Natural killer cell treated with Interleukin-12 subunit alpha and Interleukin-12 subunit beta and Interleukin-15 and Interleukin-18, amount 100 ng/mL, for 72 hours (primary cell): ENCODE measurements at regions not wholly inside any gene's neighbourhood (a gene's known extent, or its start where the extent isn't known, plus 50 kb on each side); places are given as distances from the start of the nearest gene placed in this dataset.

ENCODE experiments used
- ATAC-seq, 2 donors: fragments of 150-1000 bp; cut with Tn5 transposase in 1 of 2; sonication (Bioruptor Pico), chemical (Tn5 transposase) in 1 of 2; 2 replicates each; pipeline ENCODE4 v1.10.0; 2021
- DNase-seq: peaks from one replicate; pipeline ENCODE4 v3.0.0; 2022; ENCODE audit warnings: low spot score
- H3K27ac Mint-ChIP-seq, 2 donors: 1 replicate in 1 of 2; 2 replicates in 1 of 2; pipeline ENCODE4 v1.8.0; 2022; ENCODE audit warnings: mixed read lengths in 2 of 2, mild to moderate bottlenecking in 1 of 2, moderate library complexity in 1 of 2
- H3K27me3 Mint-ChIP-seq, 2 donors: 1 replicate in 1 of 2; 2 replicates in 1 of 2; pipeline ENCODE4 v1.8.0; 2022; ENCODE audit warnings: mixed read lengths in 2 of 2
- H3K36me3 Mint-ChIP-seq: one replicate; pipeline ENCODE4 v1.8.0; 2022; ENCODE audit warnings: mixed read lengths
- H3K4me1 Mint-ChIP-seq, 2 donors: 1 replicate in 1 of 2; 2 replicates in 1 of 2; pipeline ENCODE4 v1.8.0; 2022; ENCODE audit warnings: low read depth in 2 of 2, mixed read lengths in 2 of 2, mild to moderate bottlenecking in 1 of 2
- H3K4me3 Mint-ChIP-seq: one replicate; pipeline ENCODE4 v1.8.0; 2022; ENCODE audit warnings: mixed read lengths
- H3K9me3 Mint-ChIP-seq: 2 replicates; pipeline ENCODE4 v1.8.0; 2022; ENCODE audit warnings: mixed read lengths

DNA sequence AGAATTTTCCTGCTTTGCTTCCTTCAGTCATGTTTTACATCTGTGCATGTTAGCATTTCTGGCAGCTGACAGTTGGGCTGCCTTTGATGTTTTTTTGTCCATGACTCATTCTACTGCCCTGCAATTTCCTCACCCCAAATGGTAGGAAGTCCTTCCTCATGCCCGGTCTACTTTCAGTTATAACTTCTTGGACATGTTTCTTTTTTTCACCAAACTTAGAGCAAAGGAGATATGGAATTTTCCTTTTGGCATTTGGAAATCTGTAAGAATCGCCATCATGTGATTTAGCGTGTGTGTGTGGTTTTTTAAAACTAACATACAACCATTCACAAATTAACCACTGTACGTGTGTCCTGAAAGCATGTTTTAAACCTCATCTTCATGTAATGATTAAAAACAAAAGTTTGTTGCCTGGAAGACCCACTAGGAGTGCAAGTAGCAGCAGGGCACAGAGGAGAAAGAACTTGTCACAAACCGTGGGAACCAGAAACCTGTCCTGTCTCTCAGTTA is 430.7 kb upstream of the CFAP20DC start:
- Mint-ChIP-seq H3K27me3 (peaks cover 0 to 7% of the 10 kb centered on the region in 2 donors), H3K27ac (peak overlapping the region; percentile 42 to 76), H3K4me1 (peaks cover 9 to 16% of the 10 kb centered on the region in 2 donors), H3K9me3 (no peaks in the 10 kb centered on the region), H3K36me3 (no peaks in the 10 kb centered on the region), H3K4me3 (peak overlapping the region; percentile 75)
- peak; percentile 70 to 72 for ATAC-seq
- no peak for DNase-seq

GRCh38 chr3:59473636-59474035 is 423.8 kb upstream of the CFAP20DC start:
- H3K4me1 Mint-ChIP-seq: peaks cover 18 to 19% of the 10 kb centered on the region in 2 donors
- peaks cover 10% of the 10 kb centered on the region for H3K36me3 Mint-ChIP-seq
- ATAC-seq: no peak
- no peak for DNase-seq
- no peak overlapping the region for H3K27ac Mint-ChIP-seq
- peaks cover 0 to 5% of the 10 kb centered on the region in 2 donors for H3K27me3 Mint-ChIP-seq
- no peaks in the 10 kb centered on the region for H3K9me3 Mint-ChIP-seq
- no peak overlapping the region for H3K4me3 Mint-ChIP-seq

- Mint-ChIP-seq H3K36me3 (peaks cover 10% of the 10 kb centered on the region), H3K27ac (no peak overlapping the region), H3K27me3 (peaks cover 0 to 3% of the 10 kb centered on the region in 2 donors), H3K9me3 (no peaks in the 10 kb centered on the region), H3K4me3 (no peak overlapping the region), H3K4me1 (peaks cover 18 to 19% of the 10 kb centered on the region in 2 donors)
- DNase-seq (no peak), ATAC-seq (no peak)
These were observed 422.7 kb upstream of the CFAP20DC start for GRCh38 chr3:59472541-59472940.

- Mint-ChIP-seq H3K27ac (peak overlapping the region in 1 of 2 donors; percentile 27), H3K9me3 (no peaks in the 10 kb centered on the region), H3K4me1 (peaks cover 15 to 19% of the 10 kb centered on the region in 2 donors), H3K4me3 (peak overlapping the region; percentile 53), H3K27me3 (peaks cover 0 to 3% of the 10 kb centered on the region in 2 donors), H3K36me3 (peaks cover 10% of the 10 kb centered on the region)
- DNase-seq (no peak), ATAC-seq (peak in 1 of 2 donors; percentile 75)
These were observed 420.3 kb upstream of the CFAP20DC start for GRCh38 chr3:59469948-59470723.

DNA sequence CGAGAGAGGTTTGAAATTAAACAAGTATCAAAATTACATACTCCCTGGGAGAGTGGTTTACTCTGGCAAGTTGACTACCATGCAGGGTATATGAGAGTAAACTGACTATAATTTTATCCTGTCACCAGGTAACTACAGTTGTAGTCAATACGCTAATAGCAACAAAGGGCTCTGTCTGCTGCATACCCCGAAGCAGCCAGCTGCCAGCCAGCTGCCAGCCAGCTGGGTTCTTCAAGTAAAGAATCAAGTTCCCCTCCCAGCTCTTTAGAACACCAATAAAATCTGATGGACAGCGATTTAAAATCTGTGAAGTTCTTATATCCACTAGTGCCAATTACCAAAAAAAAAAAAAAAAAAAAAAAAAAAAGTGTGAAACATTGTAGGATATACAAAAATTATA is 417.7 kb upstream of the CFAP20DC start:
- Mint-ChIP-seq H3K36me3 (peaks cover 10% of the 10 kb centered on the region), H3K27ac (no peak overlapping the region), H3K4me3 (no peak overlapping the region), H3K4me1 (peaks cover 13 to 19% of the 10 kb centered on the region in 2 donors), H3K27me3 (no peaks in the 10 kb centered on the region), H3K9me3 (no peaks in the 10 kb centered on the region)
- ATAC-seq: no peak
- no peak for DNase-seq

DNA sequence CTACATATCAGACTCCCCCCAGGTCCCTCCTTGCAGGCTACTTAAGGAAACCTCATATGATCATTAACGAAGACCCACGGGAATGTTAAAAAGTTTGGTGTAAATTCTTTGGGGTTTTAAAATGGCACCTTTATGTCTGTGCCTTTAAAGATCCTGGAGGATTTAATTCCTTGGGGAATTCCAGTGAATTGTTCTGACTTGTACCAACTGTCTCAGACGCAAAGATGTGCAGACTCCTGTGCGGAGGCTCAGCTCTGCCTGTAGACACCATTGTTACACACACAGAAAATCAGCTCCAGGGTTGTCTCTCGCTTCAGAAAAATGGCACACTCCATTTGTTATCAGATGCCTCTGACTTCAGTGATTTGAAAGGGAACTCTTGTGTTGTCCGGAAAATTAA is 414.4 kb upstream of the CFAP20DC start:
- H3K36me3 Mint-ChIP-seq: peaks cover 8% of the 10 kb centered on the region
- no peak for ATAC-seq

GRCh38 chr3:59463253-59463652 is 413.4 kb upstream of the CFAP20DC start:
- H3K27me3 Mint-ChIP-seq: no peaks in the 10 kb centered on the region
- no peak for DNase-seq
- H3K27ac Mint-ChIP-seq: no peak overlapping the region

More for the DNA sequence above, 414.4 kb upstream of the CFAP20DC start:
- H3K9me3 Mint-ChIP-seq: peaks cover 5% of the 10 kb centered on the region
- peaks cover 9 to 11% of the 10 kb centered on the region in 2 donors for H3K4me1 Mint-ChIP-seq
- H3K27ac Mint-ChIP-seq: no peak overlapping the region
- H3K27me3 Mint-ChIP-seq: no peaks in the 10 kb centered on the region
- H3K4me3 Mint-ChIP-seq: no peak overlapping the region
- DNase-seq: no peak

DNA sequence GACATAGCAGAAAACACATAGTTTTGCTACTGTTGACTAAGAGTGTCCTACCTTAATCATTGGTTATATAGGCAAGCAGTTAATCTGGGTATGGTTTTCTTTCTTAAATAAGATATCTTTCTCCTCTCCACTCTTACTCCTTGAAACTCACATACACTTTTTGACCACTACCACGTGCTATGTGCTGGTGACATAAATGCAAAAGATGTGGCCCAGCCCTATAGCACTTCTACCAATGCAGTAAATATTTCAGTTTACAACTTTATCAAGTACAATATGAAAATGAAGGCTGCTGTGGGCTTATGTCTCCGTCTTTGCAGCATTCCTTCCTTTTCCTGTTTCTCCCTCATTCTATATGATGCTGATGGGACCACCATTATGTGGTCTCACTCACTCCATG is 410.2 kb upstream of the CFAP20DC start:
- ATAC-seq (no peak), DNase-seq (no peak)
- no peaks in the 10 kb centered on the region for H3K27me3 Mint-ChIP-seq
- H3K4me1 Mint-ChIP-seq: peaks cover 16 to 25% of the 10 kb centered on the region in 2 donors
- H3K36me3 Mint-ChIP-seq: peaks cover 8% of the 10 kb centered on the region
- H3K4me3 Mint-ChIP-seq: no peak overlapping the region
- H3K27ac Mint-ChIP-seq: peak overlapping the region in 1 of 2 donors; percentile 39
- peaks cover 5% of the 10 kb centered on the region for H3K9me3 Mint-ChIP-seq

More at GRCh38 chr3:59463253-59463652, 413.4 kb upstream of the CFAP20DC start:
- ATAC-seq: no peak
- peaks cover 5% of the 10 kb centered on the region for H3K9me3 Mint-ChIP-seq
- H3K4me3 Mint-ChIP-seq: no peak overlapping the region
- peaks cover 9 to 10% of the 10 kb centered on the region in 2 donors for H3K4me1 Mint-ChIP-seq
- peaks cover 8% of the 10 kb centered on the region for H3K36me3 Mint-ChIP-seq

DNA sequence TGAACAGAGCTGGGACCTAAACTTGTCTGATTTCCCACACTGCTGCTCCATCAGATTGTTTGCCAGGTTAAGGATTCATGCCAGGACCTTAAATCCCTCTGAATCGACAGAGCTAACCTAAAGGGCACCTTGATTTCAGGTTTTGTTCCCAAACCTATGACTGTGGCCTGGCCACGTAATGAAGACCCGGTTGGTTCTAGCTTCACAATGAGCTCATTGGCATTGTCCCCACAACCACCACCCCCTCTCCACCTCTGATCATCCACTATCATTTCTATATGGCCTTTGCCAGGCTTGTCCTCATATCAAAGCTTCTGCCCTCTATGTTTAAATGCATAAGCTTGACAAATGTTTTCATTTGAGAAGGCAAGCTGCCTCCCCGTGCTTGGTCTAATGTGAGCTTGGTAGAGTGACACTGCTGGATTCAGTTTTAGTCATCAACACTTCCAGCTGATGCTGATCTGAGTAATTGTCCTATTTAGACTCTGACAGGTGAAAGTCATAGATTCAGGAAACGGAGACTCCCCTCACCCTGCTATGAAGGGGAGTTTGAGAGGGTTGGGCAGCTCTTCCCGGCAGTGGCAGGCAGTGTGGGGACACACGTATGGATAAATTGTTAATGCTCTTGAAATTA is 407.1 kb upstream of the CFAP20DC start:
- DNase-seq (no peak), ATAC-seq (peak; percentile 89 to 95)
- H3K27ac Mint-ChIP-seq: peak overlapping the region; percentile 21 to 30
- peaks cover 14% of the 10 kb centered on the region for H3K36me3 Mint-ChIP-seq
- peak overlapping the region; percentile 40 for H3K4me3 Mint-ChIP-seq
- peaks cover 0 to 3% of the 10 kb centered on the region in 2 donors for H3K27me3 Mint-ChIP-seq
- H3K4me1 Mint-ChIP-seq: peaks cover 29 to 41% of the 10 kb centered on the region in 2 donors
- H3K9me3 Mint-ChIP-seq: peaks cover 9% of the 10 kb centered on the region

GRCh38 chr3:59451800-59452746 is 402.2 kb upstream of the CFAP20DC start:
- H3K27me3 Mint-ChIP-seq: peaks cover 0 to 3% of the 10 kb centered on the region in 2 donors
- peaks cover 14% of the 10 kb centered on the region for H3K36me3 Mint-ChIP-seq
- H3K9me3 Mint-ChIP-seq: peaks cover 4% of the 10 kb centered on the region
- peak; percentile 26 to 47 for ATAC-seq
- peak overlapping the region; percentile 86 for H3K27ac Mint-ChIP-seq
- H3K4me1 Mint-ChIP-seq: peaks cover 52 to 63% of the 10 kb centered on the region in 2 donors
- H3K4me3 Mint-ChIP-seq: peak overlapping the region; percentile 79
- DNase-seq: no peak

GRCh38 chr3:59450946-59451763 is 401.3 kb upstream of the CFAP20DC start:
- H3K27ac Mint-ChIP-seq: peak overlapping the region; percentile 86
- H3K9me3 Mint-ChIP-seq: peaks cover 4% of the 10 kb centered on the region
- H3K36me3 Mint-ChIP-seq: peaks cover 14% of the 10 kb centered on the region
- peak overlapping the region; percentile 79 for H3K4me3 Mint-ChIP-seq
- H3K27me3 Mint-ChIP-seq: peaks cover 0 to 3% of the 10 kb centered on the region in 2 donors
- H3K4me1 Mint-ChIP-seq: peaks cover 52 to 64% of the 10 kb centered on the region in 2 donors
- ATAC-seq: peak; percentile 94 to 97
- peak; percentile 75 for DNase-seq

DNA sequence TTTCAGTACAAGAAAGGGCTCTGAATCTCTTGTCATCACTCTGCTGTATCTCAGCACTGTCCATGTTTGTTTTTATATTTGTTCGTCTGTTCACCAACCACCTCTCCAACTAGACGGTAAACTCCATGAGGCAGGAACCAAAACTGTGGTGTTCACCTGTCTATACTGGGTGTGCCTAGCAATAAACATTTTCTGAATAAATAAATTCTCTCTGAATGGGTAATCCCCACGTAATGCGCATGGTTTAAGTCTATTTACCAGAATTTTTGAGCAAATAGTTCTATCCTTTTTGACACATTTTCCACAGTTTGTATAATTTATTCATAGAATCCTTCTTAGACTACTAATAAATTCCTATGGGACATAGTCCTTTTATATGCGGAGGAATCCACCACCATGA is 400.6 kb upstream of the CFAP20DC start:
- Mint-ChIP-seq H3K27me3 (peaks cover 0 to 3% of the 10 kb centered on the region in 2 donors), H3K4me3 (peak overlapping the region; percentile 79), H3K9me3 (peaks cover 4% of the 10 kb centered on the region), H3K4me1 (peaks cover 54 to 66% of the 10 kb centered on the region in 2 donors), H3K27ac (peak overlapping the region; percentile 86), H3K36me3 (peaks cover 14% of the 10 kb centered on the region)
- no peak for DNase-seq
- no peak for ATAC-seq
